ENCODE measurements at regions not wholly inside any gene's neighbourhood (a gene's known extent, or its start where the extent isn't known, plus 50 kb on each side); places are given as distances from the start of the nearest gene placed in this dataset.
"Not testable (repeated sequence)": the region's sequence is repeated elsewhere in the genome, so short reads cannot be mapped to it uniquely, and the experiment has no call there.

- TF ChIP-seq CTCF (conservative IDR thresholded peaks at IDR 0.05); EZH2 (IDR thresholded peaks at IDR 0.05; ENCODE audit: low read depth): not testable (repeated sequence)
Observed at GRCh38 chr7:56370208-56370872, 254.1 kb upstream of the NUPR2 start.

All from PC-9 (cell line).